ENCODE measurements at regions not wholly inside any gene's neighbourhood (a gene's known extent, or its start where the extent isn't known, plus 50 kb on each side); places are given as distances from the start of the nearest gene placed in this dataset.

DNA sequence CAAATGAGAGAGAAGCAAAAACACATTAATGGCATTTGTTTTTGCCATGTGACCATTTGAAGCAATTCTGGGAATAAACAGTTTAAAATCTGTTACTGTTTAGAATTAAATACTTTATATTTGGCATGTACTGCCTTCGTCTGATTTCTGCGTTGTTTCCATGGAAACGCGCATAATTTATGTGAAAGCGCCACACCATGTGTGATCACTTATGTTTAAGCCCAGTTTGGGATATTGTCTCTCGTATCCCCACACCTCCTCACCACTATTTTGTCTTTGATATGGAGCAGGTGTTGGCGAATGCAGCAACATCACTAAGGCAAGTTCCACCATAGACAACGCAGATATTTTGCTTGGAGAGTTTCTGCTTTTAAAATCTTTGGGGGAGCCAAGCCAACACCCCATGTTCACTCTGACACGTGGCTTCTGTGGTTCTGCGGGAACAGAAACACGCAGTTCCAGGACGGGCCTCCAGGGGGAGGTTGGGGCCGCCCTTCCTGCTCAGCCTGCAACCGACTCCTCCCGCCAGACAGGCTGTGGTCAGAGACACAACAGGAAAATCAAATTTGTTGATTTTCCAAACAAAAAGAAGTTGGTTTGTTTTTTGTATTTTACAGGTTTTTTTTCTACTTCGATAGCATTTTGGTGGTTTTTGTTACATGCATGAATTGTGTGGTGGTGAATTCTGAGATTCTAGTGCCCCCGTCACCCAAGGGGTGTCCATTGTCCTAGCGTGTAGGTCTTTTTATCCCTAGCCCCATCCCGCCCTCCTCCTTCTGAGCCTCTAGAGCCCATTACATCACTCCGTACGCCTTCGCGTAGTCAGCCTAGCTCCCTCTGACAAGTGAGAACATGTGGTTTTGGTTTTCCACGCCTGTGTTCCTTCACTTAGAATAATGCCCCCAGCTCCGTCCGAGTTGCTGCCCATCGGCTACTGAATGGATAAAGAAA is 101.9 kb upstream of the SFSWAP start:
- TF ChIP-seq POLR2A (IDR thresholded peaks at IDR 0.05): no peak
- peak in 1 of 3 donors; percentile 64 for TF ChIP-seq CTCF (IDR thresholded peaks at IDR 0.05)

Measured in lower leg skin (tissue), 3 donors.